ENCODE measurements at regions not wholly inside any gene's neighbourhood (a gene's known extent, or its start where the extent isn't known, plus 50 kb on each side); places are given as distances from the start of the nearest gene placed in this dataset.

GRCh38 chr13:50404769-50405168 lies 389.5 kb downstream of the KCNRG start:
- no peak for DNase-seq (ENCODE audit: extremely low spot score)
- WGBS, result 100% methylated on average over 1 of the region's 1 CpG
- intact Hi-C loops (cut with DNase I), result loop anchor here (10.0 kb wide), 1 partner anchor 110 kb away; no protein-coding TSS in a partner anchor
- no peak overlapping the region for H3K4me3 ChIP-seq
- no peak overlapping the region for H3K27ac ChIP-seq (replicated peaks in 1 of 4)
- H3K36me3 ChIP-seq, result no peaks in the 10 kb centered on the region
- no peak for TF ChIP-seq POLR2A (IDR thresholded peaks at IDR 0.05; ENCODE audit: low read depth)
- no peak for TF ChIP-seq POLR2AphosphoS5 (IDR thresholded peaks at IDR 0.05)
- no peak for TF ChIP-seq EP300 (IDR thresholded peaks at IDR 0.05)
- TF ChIP-seq CTCF (IDR thresholded peaks at IDR 0.05), result no peak
- H3K4me1 ChIP-seq, result peaks cover 16 to 41% (median 29%) of the 10 kb centered on the region in 4 donors
- H3K9me3 ChIP-seq, result no peaks in the 10 kb centered on the region
- H3K27me3 ChIP-seq, result no peaks in the 10 kb centered on the region

- Histone ChIP-seq H3K27ac (replicated peaks in 1 of 4) (no peak overlapping the region), H3K4me3 (no peak overlapping the region), H3K9me3 (no peaks in the 10 kb centered on the region), H3K36me3 (no peaks in the 10 kb centered on the region), H3K4me1 (peaks cover 9 to 35% (median 22%) of the 10 kb centered on the region in 4 donors), H3K27me3 (no peaks in the 10 kb centered on the region)
- WGBS, result 97% methylated on average over 3 of the region's 3 CpGs
- intact Hi-C loops (cut with DNase I), result loop anchor here (10.0 kb wide), 1 partner anchor 108 kb away; no protein-coding TSS in a partner anchor
- TF ChIP-seq POLR2A (IDR thresholded peaks at IDR 0.05; ENCODE audit: low read depth) (no peak), CTCF (IDR thresholded peaks at IDR 0.05) (no peak), POLR2AphosphoS5 (IDR thresholded peaks at IDR 0.05) (no peak), EP300 (IDR thresholded peaks at IDR 0.05) (no peak)
- no peak for DNase-seq (ENCODE audit: extremely low spot score)
These were observed 391.6 kb downstream of the KCNRG start for GRCh38 chr13:50406831-50407230.

- 77% methylated on average over 3 of the region's 3 CpGs for WGBS
- intact Hi-C loops (cut with DNase I), result loop anchor here (10.0 kb wide), 1 partner anchor 107 kb away; no protein-coding TSS in a partner anchor
- no peak for DNase-seq (ENCODE audit: extremely low spot score)
- Histone ChIP-seq H3K4me1 (peaks cover 9 to 40% (median 32%) of the 10 kb centered on the region in 4 donors), H3K27me3 (no peaks in the 10 kb centered on the region), H3K9me3 (no peaks in the 10 kb centered on the region), H3K36me3 (no peaks in the 10 kb centered on the region), H3K4me3 (no peak overlapping the region), H3K27ac (replicated peaks in 1 of 4) (no peak overlapping the region)
- TF ChIP-seq POLR2A (IDR thresholded peaks at IDR 0.05; ENCODE audit: low read depth) (no peak), POLR2AphosphoS5 (IDR thresholded peaks at IDR 0.05) (no peak), EP300 (IDR thresholded peaks at IDR 0.05) (no peak), CTCF (IDR thresholded peaks at IDR 0.05) (no peak)
These were observed 392.8 kb downstream of the KCNRG start for GRCh38 chr13:50408068-50408467.

- Histone ChIP-seq H3K27ac (replicated peaks in 1 of 4) (no peak overlapping the region), H3K9me3 (no peaks in the 10 kb centered on the region), H3K36me3 (no peaks in the 10 kb centered on the region), H3K4me3 (no peak overlapping the region), H3K27me3 (no peaks in the 10 kb centered on the region), H3K4me1 (peaks cover 9 to 35% (median 32%) of the 10 kb centered on the region in 4 donors)
- DNase-seq (ENCODE audit: extremely low spot score), result peak; percentile 60
- 100% methylated on average over 2 of the region's 2 CpGs for WGBS
- no peak for TF ChIP-seq EP300 (IDR thresholded peaks at IDR 0.05)
- intact Hi-C loops (cut with DNase I), result loop anchor here (10.0 kb wide), 1 partner anchor 106 kb away; no protein-coding TSS in a partner anchor
These were observed 394.0 kb downstream of the KCNRG start for GRCh38 chr13:50409220-50409619.

- Histone ChIP-seq H3K27ac (replicated peaks in 1 of 4) (peak overlapping the region in 2 of 4 donors; percentile 10 to 40), H3K27me3 (no peaks in the 10 kb centered on the region), H3K4me1 (peaks cover 6 to 35% (median 30%) of the 10 kb centered on the region in 4 donors), H3K9me3 (no peaks in the 10 kb centered on the region), H3K4me3 (no peak overlapping the region), H3K36me3 (no peaks in the 10 kb centered on the region)
- WGBS, result 45% methylated on average over 5 of the region's 5 CpGs
- intact Hi-C loops (cut with DNase I), result no loop called here
- no peak for TF ChIP-seq EP300 (IDR thresholded peaks at IDR 0.05)
- no peak for TF ChIP-seq CTCF (IDR thresholded peaks at IDR 0.05)
- TF ChIP-seq POLR2AphosphoS5 (IDR thresholded peaks at IDR 0.05), result no peak
- TF ChIP-seq POLR2A (IDR thresholded peaks at IDR 0.05; ENCODE audit: low read depth), result no peak
- DNase-seq (ENCODE audit: extremely low spot score), result no peak
These were observed 395.9 kb downstream of the KCNRG start for GRCh38 chr13:50410921-50411746.

Data from esophagus muscularis mucosa (tissue), 4 donors.